ENCODE measurements at regions not wholly inside any gene's neighbourhood (a gene's known extent, or its start where the extent isn't known, plus 50 kb on each side); places are given as distances from the start of the nearest gene placed in this dataset.
"Not testable (repeated sequence)": the region's sequence is repeated elsewhere in the genome, so short reads cannot be mapped to it uniquely, and the experiment has no call there.

- not testable (repeated sequence) for TF ChIP-seq CTCF, POLR2AphosphoS5, EP300 (IDR thresholded peaks at IDR 0.05)
These were observed 97.1 kb downstream of the CDRT15L2 start for GRCh38 chr17:20676656-20677055.

Measured in esophagus muscularis mucosa (tissue), 4 donors.